K562 (cell line): ENCODE measurements at regions not wholly inside any gene's neighbourhood (a gene's known extent, or its start where the extent isn't known, plus 50 kb on each side); places are given as distances from the start of the nearest gene placed in this dataset.

ENCODE experiments used
- ATAC-seq: fragments of 200-7000 bp; cut with Tn5 transposase; 3 replicates; pipeline ENCODE4 v1.9.1; 2020; ENCODE audit warnings: moderate library complexity
- BruUV-seq: library from RNA; stranded (reverse); fragments of 400-500 nt; replicated peaks from 2 replicates; lab custom pipeline; 2021; lab: Mats Ljungman, UMichigan
- CTCF ChIA-PET: fragments of 300-600 bp; formaldehyde crosslinking; extraction: SDS; loops from one replicate; lab custom pipeline; 2021; ENCODE audit warnings: low intra/inter-chr PET ratio; lab: Yijun Ruan, JAX
- POLR2A ChIA-PET: fragments of 300-600, 350-650 bp; sonication (Branson Sonifier 250); formaldehyde crosslinking; extraction: SDS; loops from one replicate; lab custom pipeline; 2021; ENCODE audit warnings: antibody characterized with exemption, inconsistent platforms; lab: Yijun Ruan, JAX
- DNase-seq, 4 experiments: peaks; one replicate each; pipeline versions ENCODE4 v3.0.0 to v3.0.0-alpha.2; 2011 to 2018; ENCODE audit warnings: low spot score in 3 of 4, mixed read lengths in 3 of 4; ENCODE audit errors: extremely low read depth in 1 of 4
- FAIRE-seq: peaks from 2 replicates; lab custom pipeline; 2011; peaks lifted over from hg19 to GRCh38; lab: Jason Lieb, UNC
- H2AFZ ChIP-seq: 2 replicates; pipeline ENCODE4 v1.6.0; 2011; ENCODE audit warnings: low read depth, low read length, control low read depth, inconsistent platforms
- H3K27ac ChIP-seq: fragments of 200-600 bp; 3 replicates; pipeline ENCODE4 v1.8.0; 2011; ENCODE audit warnings: low read depth, mild to moderate bottlenecking, control low read depth, inconsistent platforms, low read length, moderate library complexity, mixed read lengths; ENCODE audit errors: extremely low read depth
- H3K27me3 ChIP-seq, 2 experiments: fragments of 300-600 bp in 1 of 2; 2 replicates in 1 of 2; 3 replicates in 1 of 2; pipeline versions ENCODE4 v1.6.0 to v1.8.0; 2011; ENCODE audit warnings: inconsistent platforms in 2 of 2, low read length in 2 of 2, mild to moderate bottlenecking in 1 of 2, mixed read lengths in 1 of 2, moderate library complexity in 1 of 2; ENCODE audit not compliant: control insufficient read depth in 2 of 2, insufficient read depth in 2 of 2
- H3K36me3 ChIP-seq: fragments of 300-600 bp; 3 replicates; pipeline ENCODE4 v1.8.0; 2011; ENCODE audit warnings: mild to moderate bottlenecking, low read length, inconsistent platforms; ENCODE audit not compliant: control insufficient read depth, insufficient read depth
- H3K4me1 ChIP-seq, 2 experiments: fragments of 200-600 bp in 1 of 2; replicated peaks in 1 of 2; 2 replicates in 1 of 2; 3 replicates in 1 of 2; pipeline versions ENCODE4 v1.5.1 to v1.8.0; 2011; ENCODE audit warnings: inconsistent platforms in 2 of 2, low read length in 2 of 2, mild to moderate bottlenecking in 1 of 2, mixed read lengths in 1 of 2, moderate library complexity in 1 of 2; ENCODE audit not compliant: control insufficient read depth in 2 of 2, insufficient read depth in 2 of 2
- H3K4me2 ChIP-seq: 2 replicates; pipeline ENCODE4 v1.6.1; 2011; ENCODE audit warnings: low read length, control low read depth, inconsistent platforms, mixed read lengths; ENCODE audit not compliant: insufficient read depth
- H3K4me3 ChIP-seq: fragments of 200-600 bp; sonication (generic), shearing (Covaris generic); 2 replicates; pipeline ENCODE4 v1.5.1; 2016; ENCODE audit warnings: control low read depth, inconsistent platforms
- H3K79me2 ChIP-seq: fragments of 200-600 bp; 3 replicates; pipeline ENCODE4 v1.8.0; 2011; ENCODE audit warnings: low read length, inconsistent platforms; ENCODE audit not compliant: control insufficient read depth, insufficient read depth
- H3K9ac ChIP-seq, 2 experiments: 2 replicates each; pipeline versions ENCODE4 v1.6.0 to v1.6.1; 2011; ENCODE audit warnings: low read depth in 2 of 2, low read length in 2 of 2, control low read depth in 1 of 2, inconsistent platforms in 1 of 2, mild to moderate bottlenecking in 1 of 2, mixed read lengths in 1 of 2; ENCODE audit not compliant: insufficient read depth in 1 of 2
- H3K9me1 ChIP-seq: one replicate; pipeline ENCODE4 v1.6.0; 2011; ENCODE audit warnings: inconsistent platforms, mild to moderate bottlenecking, low read length, moderate library complexity; ENCODE audit not compliant: control insufficient read depth, insufficient read depth
- H3K9me3 ChIP-seq: replicated peaks from 2 replicates; pipeline ENCODE4 v1.5.1; 2011; ENCODE audit warnings: low read depth, low read length, inconsistent platforms; ENCODE audit not compliant: control insufficient read depth, insufficient read depth
- H4K20me1 ChIP-seq: replicated peaks from 2 replicates; pipeline ENCODE4 v1.6.1; 2011; ENCODE audit warnings: low read length, inconsistent platforms, mixed read lengths; ENCODE audit not compliant: control insufficient read depth, insufficient read depth
- BCOR ChIP-seq: fragments of 450-650 bp; IDR thresholded peaks from 2 replicates; pipeline ENCODE4 v1.6.1; 2016
- EHMT2 ChIP-seq: fragments of 450-650 bp; IDR thresholded peaks from 2 replicates; pipeline ENCODE4 v1.6.1; 2018; ENCODE audit warnings: antibody characterized with exemption
- GTF2A2 ChIP-seq: IDR thresholded peaks from 2 replicates; pipeline ENCODE4 v1.6.1; 2016; ENCODE audit warnings: mild to moderate bottlenecking, missing genetic modification characterization, missing compliant biosample characterization
- KHSRP ChIP-seq: fragments of 450-650 bp; IDR thresholded peaks from 2 replicates; pipeline ENCODE4 v1.6.1; 2017
- MAFG ChIP-seq: fragments of 450-650 bp; conservative IDR thresholded peaks from 2 replicates; pipeline ENCODE4 v1.6.1; 2016; ENCODE audit warnings: missing genetic modification characterization, missing compliant biosample characterization
- MBD2 ChIP-seq: sonication (generic); IDR thresholded peaks from 2 replicates; pipeline ENCODE4 v1.6.1; 2016; ENCODE audit warnings: low read depth, borderline replicate concordance
- NUFIP1 ChIP-seq: fragments of 450-650 bp; IDR thresholded peaks from 2 replicates; pipeline ENCODE4 v1.6.1; 2018; ENCODE audit not compliant: partially characterized antibody
- RAD51 ChIP-seq: fragments of 450-650 bp; IDR thresholded peaks from 2 replicates; pipeline ENCODE4 v1.7.1; 2016; ENCODE audit warnings: low read depth, mild to moderate bottlenecking, borderline replicate concordance
- SMARCE1 ChIP-seq: fragments of 450-650 bp; IDR thresholded peaks from 2 replicates; pipeline ENCODE4 v1.7.1; 2016; ENCODE audit warnings: mild to moderate bottlenecking
- TAF15 ChIP-seq: fragments of 200-400 bp; formaldehyde crosslinking; IDR thresholded peaks from 2 replicates; pipeline ENCODE4 v1.6.1; 2017; ENCODE audit warnings: mild to moderate bottlenecking, low read depth, low read length, moderate library complexity
- TSC22D4 ChIP-seq: fragments of 450-650 bp; IDR thresholded peaks from 2 replicates; pipeline ENCODE4 v1.6.1; 2016; ENCODE audit warnings: missing genetic modification characterization, missing biosample characterization, control low read depth
- ZKSCAN8 ChIP-seq: fragments of 200-800 bp; sonication (Bioruptor generic); IDR thresholded peaks from 2 replicates; pipeline ENCODE4 v1.6.1; 2016; ENCODE audit warnings: missing genetic modification characterization, missing compliant biosample characterization
- ZNF586 ChIP-seq: fragments of 450-650 bp; formaldehyde crosslinking; conservative IDR thresholded peaks from 2 replicates; pipeline ENCODE4 v1.4.0; 2020; ENCODE audit warnings: mild to moderate bottlenecking, moderate library complexity
- ZNF766 ChIP-seq: fragments of 200-800 bp; sonication (Bioruptor generic); conservative IDR thresholded peaks from 2 replicates; pipeline ENCODE4 v1.6.1; 2016; ENCODE audit warnings: missing genetic modification characterization, missing compliant biosample characterization
- WGBS: fragments of 100-300 bp; shearing (Covaris generic); methylation state at CpG from one replicate; pipeline ENCODE4 v1.1.6; 2016; ENCODE audit warnings: low coverage, mixed read lengths; ENCODE audit not compliant: insufficient coverage; ENCODE audit errors: missing lambda C conversion rate; 5-methylcytosine and 5-hydroxymethylcytosine counted together
- in situ Hi-C: fragments of 300-500 bp; cut with MboI; formaldehyde crosslinking; loops from 4 replicates; pipeline ENCODE4 v1.15.0; 2018; ENCODE audit warnings: inconsistent platforms, mixed read lengths
- intact Hi-C: fragments of 100-400 bp; cut with micrococcal nuclease; formaldehyde crosslinking; loops from 2 replicates; pipeline ENCODE4 v1.14.2; 2022
- TF ChIP-seq, protein P1 (sequence below), 2 experiments: fragments of 450-650 bp in 1 of 2; sonication (generic) in 1 of 2; formaldehyde crosslinking in 1 of 2; IDR thresholded peaks in 1 of 2; conservative IDR thresholded peaks in 1 of 2; 2 replicates each; pipeline versions ENCODE4 v1.6.1 to v1.8.1; 2016 to 2023; ENCODE audit warnings: mild to moderate bottlenecking in 2 of 2, moderate library complexity in 2 of 2, inconsistent platforms in 1 of 2, missing genetic modification reagents in 1 of 2
- TF ChIP-seq, protein P2 (sequence below): sonication (generic); formaldehyde crosslinking; IDR thresholded peaks from 2 replicates; pipeline ENCODE4 v1.9.0; 2022; ENCODE audit warnings: mild to moderate bottlenecking, missing genetic modification reagents

GRCh38 chr2:228840113-228840742 is 430.9 kb downstream of the PID1 start:
- no peak overlapping the region for H3K9ac ChIP-seq
- H3K79me2 ChIP-seq, result no peaks in the 10 kb centered on the region
- DNase-seq (no peak), ATAC-seq (no peak), FAIRE-seq (no peak)
- no peaks in the 10 kb centered on the region for H4K20me1 ChIP-seq
- in situ Hi-C loops, result no loop called here
- no peak overlapping the region for H2AFZ ChIP-seq
- CTCF ChIA-PET, result no interaction called here
- no peaks in the 10 kb centered on the region for H3K9me3 ChIP-seq
- no peak overlapping the region for H3K27ac ChIP-seq
- no peaks in the 10 kb centered on the region for H3K4me1 ChIP-seq
- no peak overlapping the region for H3K4me3 ChIP-seq
- intact Hi-C loops, result no loop called here
- H3K27me3 ChIP-seq, result no peaks in the 10 kb centered on the region
- POLR2A ChIA-PET, result no interaction called here
- H3K9me1 ChIP-seq, result no peaks in the 10 kb centered on the region
- H3K36me3 ChIP-seq, result no peaks in the 10 kb centered on the region
- TF ChIP-seq TAF15, result no peak
- BruUV-seq, result no TSS peak
- no peak overlapping the region for H3K4me2 ChIP-seq
- 1% methylated on average over 6 of the region's 6 CpGs for WGBS

DNA sequence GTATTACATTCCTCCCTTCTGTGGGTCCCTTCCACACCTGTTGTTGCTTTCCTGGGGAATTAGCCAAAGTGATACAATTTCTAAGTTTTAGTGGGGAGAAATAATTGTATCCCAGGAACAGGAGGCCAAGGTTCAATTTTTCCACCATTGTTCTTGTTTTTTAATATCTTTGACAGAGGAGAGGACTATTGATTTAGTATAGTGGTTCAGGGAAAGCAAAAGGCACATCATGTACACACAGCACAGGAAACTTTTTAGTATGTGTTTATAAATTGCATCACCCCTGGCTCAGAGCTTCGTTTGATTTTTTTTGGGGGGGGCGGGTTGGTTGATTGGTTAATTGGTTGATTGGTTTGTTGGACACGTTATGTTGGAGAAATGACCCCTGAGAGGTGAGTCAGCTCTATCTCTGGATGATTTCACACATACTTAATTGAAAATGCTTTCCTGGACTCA is 431.6 kb downstream of the PID1 start:
- CTCF ChIA-PET, result no interaction called here
- H2AFZ ChIP-seq, result no peak overlapping the region
- H3K79me2 ChIP-seq, result no peaks in the 10 kb centered on the region
- H3K9me3 ChIP-seq, result no peaks in the 10 kb centered on the region
- WGBS, result 0% methylated on average over 3 of the region's 3 CpGs
- no peaks in the 10 kb centered on the region for H3K27me3 ChIP-seq
- no peak overlapping the region for H3K4me3 ChIP-seq
- no peak overlapping the region for H3K27ac ChIP-seq
- BruUV-seq, result no TSS peak
- no peaks in the 10 kb centered on the region for H4K20me1 ChIP-seq
- no peak overlapping the region for H3K9ac ChIP-seq
- in situ Hi-C loops (no loop called here), intact Hi-C loops (no loop called here)
- FAIRE-seq, result no peak
- DNase-seq, result no peak
- no peaks in the 10 kb centered on the region for H3K9me1 ChIP-seq
- ATAC-seq, result no peak
- H3K4me1 ChIP-seq, result no peaks in the 10 kb centered on the region
- no peak overlapping the region for H3K4me2 ChIP-seq
- H3K36me3 ChIP-seq, result no peaks in the 10 kb centered on the region
- POLR2A ChIA-PET, result no interaction called here
- TF ChIP-seq RAD51 (no peak), SMARCE1 (no peak), GTF2A2 (no peak), BCOR (no peak), ZNF586 (CRISPR knock-in tag) (no peak), ZKSCAN8 (no peak), TSC22D4 (no peak), ZNF766 (CRISPR knock-in tag) (no peak), EHMT2 (no peak), MBD2 (no peak), KHSRP (no peak), NUFIP1 (no peak), MAFG (tag) (no peak)
- TF ChIP-seq, protein P1, sequence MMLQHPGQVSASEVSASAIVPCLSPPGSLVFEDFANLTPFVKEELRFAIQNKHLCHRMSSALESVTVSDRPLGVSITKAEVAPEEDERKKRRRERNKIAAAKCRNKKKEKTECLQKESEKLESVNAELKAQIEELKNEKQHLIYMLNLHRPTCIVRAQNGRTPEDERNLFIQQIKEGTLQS (IDR thresholded peaks at IDR 0.05), result no peak
- TF ChIP-seq, protein P1 (CRISPR knock-in tag; conservative IDR thresholded peaks at IDR 0.05), result no peak
- TF ChIP-seq, protein P2, sequence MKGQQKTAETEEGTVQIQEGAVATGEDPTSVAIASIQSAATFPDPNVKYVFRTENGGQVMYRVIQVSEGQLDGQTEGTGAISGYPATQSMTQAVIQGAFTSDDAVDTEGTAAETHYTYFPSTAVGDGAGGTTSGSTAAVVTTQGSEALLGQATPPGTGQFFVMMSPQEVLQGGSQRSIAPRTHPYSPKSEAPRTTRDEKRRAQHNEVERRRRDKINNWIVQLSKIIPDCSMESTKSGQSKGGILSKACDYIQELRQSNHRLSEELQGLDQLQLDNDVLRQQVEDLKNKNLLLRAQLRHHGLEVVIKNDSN (CRISPR knock-in tag), result no peak
